ENCODE measurements at regions not wholly inside any gene's neighbourhood (a gene's known extent, or its start where the extent isn't known, plus 50 kb on each side); places are given as distances from the start of the nearest gene placed in this dataset.

- no peak for TF ChIP-seq SIN3A (IDR thresholded peaks at IDR 0.05; ENCODE audit: low read depth, low read length)
- TF ChIP-seq EED (IDR thresholded peaks at IDR 0.05; ENCODE audit: low read depth), result no peak
- TF ChIP-seq STAT1 (conservative IDR thresholded peaks at IDR 0.05), result no peak
- no peak for TF ChIP-seq MYB (IDR thresholded peaks at IDR 0.05; ENCODE audit: borderline replicate concordance, low read depth, low read length)
- TF ChIP-seq GATAD2B (conservative IDR thresholded peaks at IDR 0.05; ENCODE audit: low read depth), result no peak
- no peak for TF ChIP-seq PRDM15 (CRISPR knock-in tag; IDR thresholded peaks at IDR 0.05)
- no peak for TF ChIP-seq ZBTB11 (CRISPR knock-in tag; IDR thresholded peaks at IDR 0.05)
- no peak for TF ChIP-seq CBFB (IDR thresholded peaks at IDR 0.05; ENCODE audit: low read depth)
- no peak for TF ChIP-seq WRNIP1 (IDR thresholded peaks at IDR 0.05; ENCODE audit: borderline replicate concordance, low read depth, low read length)
- no peak for TF ChIP-seq BCL11A (IDR thresholded peaks at IDR 0.05; ENCODE audit: low read depth, low read length)
- TF ChIP-seq ZZZ3 (IDR thresholded peaks at IDR 0.05; ENCODE audit: control insufficient read depth, insufficient read length, low read depth), result no peak
- BruUV-seq (replicated peaks), result no TSS peak
- WGBS (ENCODE audit: insufficient coverage, insufficient replicate concordance, low lambda C conversion rate, missing lambda C conversion rate), result 0% methylated on average over 2 of the region's 2 CpGs
Measured at GRCh38 chr5:130385656-130386055, 481.4 kb downstream of the CHSY3 start.

More at GRCh38 chr5:130385656-130386055, 481.4 kb downstream of the CHSY3 start:
- Histone ChIP-seq H3K9ac (ENCODE audit: control insufficient read depth, insufficient read depth, low read length) (no peak overlapping the region), H3K36me3 (ENCODE audit: control insufficient read depth in 2 of 2, insufficient read depth in 2 of 2, low read length in 1 of 2) (no peaks in the 10 kb centered on the region), H2AFZ (ENCODE audit: control insufficient read depth, low read depth, low read length) (no peak overlapping the region), H3K4me3 (no peak overlapping the region), H3K79me2 (ENCODE audit: control insufficient read depth, insufficient read depth, low read length) (no peaks in the 10 kb centered on the region), H3K27ac (ENCODE audit: control insufficient read depth, insufficient read depth) (no peak overlapping the region), H3K9me3 (replicated peaks; ENCODE audit: control insufficient read depth, insufficient read depth, low read length) (no peaks in the 10 kb centered on the region), H3K4me1 (ENCODE audit: control insufficient read depth, insufficient read depth, low read length) (no peaks in the 10 kb centered on the region), H3K4me2 (ENCODE audit: control insufficient read depth, insufficient read depth) (no peak overlapping the region), H4K20me1 (ENCODE audit: control insufficient read depth, insufficient read depth) (no peaks in the 10 kb centered on the region), H3K27me3 (replicated peaks in 1 of 2; ENCODE audit: control insufficient read depth in 2 of 2, insufficient read depth in 2 of 2, low read length in 1 of 2) (no peaks in the 10 kb centered on the region)
- ChIA-PET CTCF (interaction anchor here (1.0 to 3.6 kb wide), 6 partner anchors 10 to 244 kb away, joined by 3 to 11 read pairs (median 4); no protein-coding TSS in a partner anchor), SMC1A (ENCODE audit: uncharacterized antibody, unreplicated experiment) (no interaction called here), RAD21 (ENCODE audit: unreplicated experiment) (no interaction called here), POLR2A (no interaction called here)
- no peak for ATAC-seq
- in situ Hi-C loops (cut with MboI) (no loop called here), intact Hi-C loops (cut with micrococcal nuclease; ENCODE audit: unreplicated experiment) (no loop called here)
- no peak for DNase-seq (ENCODE audit: low read depth, low spot score)
- FAIRE-seq, result no peak
